SIG-M5 treated with dmso at 0.1 percent for 504 hours (cell line): ENCODE measurements at regions not wholly inside any gene's neighbourhood (a gene's known extent, or its start where the extent isn't known, plus 50 kb on each side); places are given as distances from the start of the nearest gene placed in this dataset.
A peak's percentile ranks its signal among the peaks of the same experiment; 100 is the strongest.

Source experiments
- DNase-seq: peaks from one replicate; lab custom pipeline; 2025; ENCODE audit not compliant: unreplicated experiment; lab: John Stamatoyannopoulos, UW

DNA sequence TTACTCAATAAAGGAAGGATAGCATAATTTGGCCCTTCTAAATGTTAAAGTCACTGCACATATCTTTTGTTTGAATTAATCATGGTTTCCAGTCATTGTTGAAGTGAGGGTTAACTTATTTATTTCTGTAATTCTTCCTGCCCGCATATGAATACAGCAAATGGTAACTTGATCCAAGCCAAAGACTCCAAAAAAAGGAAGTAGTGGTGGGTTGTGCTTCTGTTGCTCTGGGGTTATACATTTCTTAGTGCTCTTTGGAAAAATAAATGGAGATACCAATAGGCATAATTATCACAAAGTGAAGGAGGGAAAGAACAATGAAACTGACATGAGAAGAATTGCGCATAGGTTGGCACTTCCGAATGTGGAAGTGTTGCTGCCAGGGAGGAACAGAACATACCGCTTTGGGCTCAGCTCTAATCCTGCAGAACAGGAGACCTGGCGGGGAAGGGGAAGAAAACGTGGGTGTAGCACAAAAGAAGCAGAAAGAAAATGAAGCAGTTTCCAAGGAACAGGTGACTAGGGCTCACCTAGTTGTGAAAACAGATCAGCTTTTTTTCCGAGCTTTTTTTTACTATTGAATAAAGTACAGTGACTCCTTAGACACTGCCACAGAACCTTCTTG is 69.7 kb upstream of the TAF11L2 start:
- DNase-seq = no peak

DNA sequence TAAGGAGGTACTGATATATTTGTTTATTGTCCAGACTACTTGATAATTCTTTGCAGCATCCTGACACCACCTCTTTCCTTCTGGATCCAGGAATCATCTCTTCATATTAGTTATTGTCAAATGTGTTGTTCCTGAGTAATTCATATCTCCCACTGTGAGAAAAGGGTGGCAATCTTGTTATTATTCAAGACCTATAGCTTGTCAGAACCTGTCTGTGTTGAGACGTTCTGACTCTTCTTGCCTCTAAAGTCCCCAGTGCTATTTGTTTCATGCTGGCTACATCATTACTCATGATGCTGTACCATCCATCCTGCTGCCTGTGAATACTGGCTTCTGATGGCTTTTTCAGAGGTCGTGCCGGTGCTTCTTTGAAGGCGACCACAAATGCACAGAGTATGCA is 68.7 kb upstream of the TAF11L2 start:
- no peak for DNase-seq

DNA sequence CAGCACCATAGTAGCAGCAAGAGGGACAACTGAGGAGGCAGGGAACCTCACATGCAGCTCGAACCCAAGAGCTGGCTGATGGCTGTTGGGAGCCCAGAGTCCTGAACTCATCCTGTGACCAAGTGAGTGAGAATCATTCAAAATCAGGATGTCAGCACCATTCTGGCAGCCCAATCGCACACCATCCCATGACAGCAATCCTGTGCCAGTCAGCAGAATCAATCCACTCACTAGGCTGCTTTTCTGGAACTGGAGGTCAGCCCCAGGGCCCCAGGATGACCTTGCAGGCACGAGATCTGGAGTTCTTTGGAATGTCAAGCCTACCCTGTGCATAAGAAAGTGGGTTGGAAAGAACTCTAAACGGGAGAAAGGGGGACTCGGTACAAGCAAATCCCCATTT is 67.8 kb upstream of the TAF11L2 start:
- DNase-seq = no peak

DNA sequence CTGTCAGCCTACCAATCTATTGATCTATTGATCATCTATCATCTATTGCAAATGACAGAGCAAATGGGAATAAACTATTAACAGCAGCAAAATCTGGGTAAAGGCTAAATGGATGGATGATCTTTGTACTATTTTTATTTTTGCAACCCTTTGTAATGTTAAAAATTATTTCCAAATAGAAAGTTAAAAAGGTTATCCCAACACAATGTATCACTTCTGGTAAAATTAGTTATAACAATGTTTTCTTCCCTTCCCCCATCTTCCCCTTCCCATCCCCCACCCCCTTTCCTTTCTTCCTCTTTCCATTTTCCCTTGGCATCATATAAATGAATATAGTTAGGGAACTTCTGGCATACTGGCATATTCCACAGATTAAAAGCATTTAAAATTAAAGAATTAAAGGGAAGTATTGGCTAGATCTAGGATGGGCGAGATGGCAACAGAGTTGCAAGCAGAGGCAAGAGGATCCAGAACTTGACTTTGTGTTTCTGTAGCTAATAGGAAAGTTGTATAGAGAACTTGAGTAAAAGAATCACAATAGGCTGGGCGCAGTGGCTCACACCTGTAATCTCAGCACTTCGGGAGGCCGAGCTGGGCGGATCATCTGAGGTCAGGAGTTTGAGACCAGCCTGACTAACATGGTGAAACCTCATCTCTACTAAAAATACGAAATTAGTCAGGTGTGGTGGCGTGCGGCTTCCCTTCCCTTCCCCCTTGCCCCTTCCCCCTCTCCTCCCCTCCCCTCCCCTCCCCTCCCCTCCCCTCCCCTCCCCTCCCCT is 66.6 kb upstream of the TAF11L2 start:
- DNase-seq = no peak

DNA sequence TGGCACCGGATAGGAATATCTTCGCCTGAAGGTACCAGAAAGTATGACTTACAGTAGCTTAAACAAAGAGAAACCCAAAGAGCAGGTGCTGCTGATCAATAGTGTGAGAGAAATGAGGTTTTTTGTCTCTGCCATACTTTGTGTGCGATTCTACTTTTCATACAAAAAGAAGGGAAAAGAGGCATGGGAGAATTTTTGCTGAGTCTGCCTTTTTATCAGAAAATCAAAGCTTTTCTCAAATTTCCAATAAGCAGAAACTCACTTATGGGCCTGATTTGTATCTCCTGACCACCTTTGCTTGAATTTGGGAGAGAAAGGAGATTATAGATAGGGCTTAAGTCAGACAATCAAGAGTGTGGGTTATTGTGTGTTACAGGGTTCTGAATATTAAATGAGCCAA is 65.5 kb upstream of the TAF11L2 start:
- no peak for DNase-seq

DNA sequence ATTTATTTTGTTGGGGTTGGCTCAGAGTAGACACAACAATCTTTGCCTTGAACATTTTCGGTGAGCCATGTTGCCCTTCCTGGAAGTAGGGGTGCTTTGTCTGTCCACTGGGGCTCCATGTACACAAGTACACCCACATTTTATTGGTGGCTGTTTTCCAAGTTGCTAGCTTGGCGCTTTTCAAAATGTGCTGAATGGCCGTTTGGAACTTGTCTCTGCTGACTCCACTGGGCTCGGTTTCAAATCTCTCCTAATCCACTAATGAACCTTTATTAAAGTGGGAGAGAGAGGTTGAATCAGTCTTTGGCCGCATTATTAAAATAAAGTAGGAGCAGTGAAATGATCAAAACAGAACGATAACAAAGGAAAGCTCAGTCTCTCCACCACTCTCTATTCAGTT is 64.6 kb upstream of the TAF11L2 start:
- no peak for DNase-seq

DNA sequence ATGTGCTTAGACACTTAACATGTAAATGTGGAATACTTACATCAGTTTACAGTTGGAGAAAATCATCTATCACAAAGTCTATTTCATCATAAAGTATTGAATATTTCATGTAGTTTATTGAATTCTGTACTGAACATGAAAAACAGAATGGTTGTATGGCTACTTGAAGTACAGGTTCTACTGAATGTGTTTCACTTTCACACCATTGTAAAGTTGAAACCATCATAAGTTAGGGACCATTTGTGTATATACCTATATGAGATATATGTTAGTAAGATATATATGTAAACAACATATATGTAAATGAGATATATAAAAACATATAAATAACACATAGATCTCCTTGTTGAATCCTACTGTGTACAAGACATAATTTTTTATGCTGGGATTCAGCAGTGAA is 63.0 kb upstream of the TAF11L2 start:
- DNase-seq = no peak

DNA sequence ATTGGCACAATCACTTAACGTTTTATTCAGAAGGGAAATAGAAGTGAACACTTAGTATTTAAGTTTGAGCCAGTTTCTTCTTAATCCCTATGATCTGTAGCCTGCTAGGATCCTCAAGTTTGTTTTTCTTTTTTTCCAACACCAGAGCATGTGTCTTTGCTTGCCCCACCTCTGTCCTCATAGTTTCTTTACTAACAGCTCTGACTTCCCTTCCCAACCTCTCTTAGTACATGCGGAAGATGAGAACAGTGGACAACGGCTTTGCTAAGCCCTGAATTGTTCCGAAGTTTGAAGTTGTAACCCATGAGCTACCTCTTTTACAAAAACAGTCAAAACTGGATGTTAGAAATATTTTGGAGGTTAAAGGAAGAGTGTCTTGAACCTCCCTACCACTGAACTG is 61.7 kb upstream of the TAF11L2 start:
- peak; percentile 80 for DNase-seq

DNA sequence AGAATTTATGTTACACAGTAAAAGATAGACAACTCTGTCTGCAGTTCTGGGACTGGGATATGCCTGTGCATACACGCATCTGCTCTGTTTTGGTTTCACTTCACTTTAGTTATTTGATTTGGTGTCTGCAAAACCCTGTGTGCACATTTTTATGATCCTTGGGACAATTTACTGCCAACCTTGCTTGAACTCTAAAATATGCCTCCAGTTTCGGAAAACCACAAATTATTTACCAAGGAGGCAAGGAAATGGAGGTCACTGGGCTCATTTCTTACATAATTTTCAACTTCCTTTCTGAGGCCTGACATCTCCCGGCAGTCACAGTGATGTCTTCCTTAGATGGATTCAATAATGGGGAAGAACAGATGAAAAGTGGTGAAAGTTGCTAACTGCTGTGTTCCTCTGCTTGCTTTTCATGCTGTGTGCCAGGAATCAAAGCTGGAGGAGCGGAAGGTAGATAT is 61.2 kb upstream of the TAF11L2 start:
- DNase-seq = peak; percentile 93

DNA sequence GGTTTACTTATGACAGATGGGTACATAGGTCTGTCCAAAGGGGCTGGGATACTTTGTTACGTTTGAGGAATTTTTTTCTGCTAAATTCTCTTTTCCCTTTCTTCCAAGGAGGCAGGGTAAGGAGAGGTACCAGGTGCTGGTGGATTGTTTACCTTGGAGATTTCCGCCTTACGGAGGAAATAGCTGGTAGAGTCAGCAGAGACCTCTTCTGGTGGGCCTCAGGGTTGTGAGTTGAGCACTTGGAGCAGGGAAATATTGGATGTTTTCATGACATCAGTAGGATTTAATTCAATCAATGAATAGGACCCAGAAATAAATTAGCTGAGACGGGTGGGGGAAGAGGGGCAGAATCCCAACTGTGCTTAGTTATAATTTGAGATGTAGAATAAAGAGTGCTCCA is 60.0 kb upstream of the TAF11L2 start:
- DNase-seq = no peak

DNA sequence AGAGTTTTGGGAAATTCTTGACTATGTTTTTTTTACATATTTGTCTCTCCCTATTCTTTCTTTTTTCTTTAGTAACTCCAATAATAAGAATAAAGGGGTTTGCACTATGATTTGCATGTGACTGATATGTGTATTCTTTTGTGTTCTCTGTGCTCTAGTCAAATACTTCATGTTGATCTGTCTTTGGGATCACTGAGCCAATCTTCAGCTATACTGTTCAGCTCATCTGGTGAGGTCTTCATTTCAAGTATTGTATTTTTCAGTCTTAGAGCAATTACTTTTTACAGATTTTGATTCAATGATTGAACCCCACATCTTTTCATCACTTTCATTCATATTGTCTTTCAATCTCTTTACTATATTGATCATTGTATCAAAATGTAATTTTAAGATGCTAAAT is 58.1 kb upstream of the TAF11L2 start:
- no peak for DNase-seq

DNA sequence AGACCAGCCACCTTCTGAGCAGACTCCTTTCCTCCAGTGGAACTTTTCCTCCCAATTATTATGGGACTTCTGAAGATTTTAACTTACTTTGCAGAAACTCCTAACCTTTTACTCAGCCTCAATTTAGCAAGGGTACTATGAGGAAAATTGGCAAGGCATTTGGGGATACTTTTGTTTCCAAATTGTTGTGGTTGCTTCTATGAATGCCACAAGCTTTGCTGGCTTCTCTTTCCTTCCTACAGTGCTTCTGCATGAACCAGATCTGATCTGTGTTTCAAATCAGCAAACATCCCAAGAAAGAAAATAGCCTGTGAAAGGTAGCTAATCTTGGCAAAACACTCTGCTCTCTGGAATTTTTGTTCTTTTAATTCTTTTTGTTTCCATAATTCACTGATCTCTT is 57.3 kb upstream of the TAF11L2 start:
- no peak for DNase-seq

DNA sequence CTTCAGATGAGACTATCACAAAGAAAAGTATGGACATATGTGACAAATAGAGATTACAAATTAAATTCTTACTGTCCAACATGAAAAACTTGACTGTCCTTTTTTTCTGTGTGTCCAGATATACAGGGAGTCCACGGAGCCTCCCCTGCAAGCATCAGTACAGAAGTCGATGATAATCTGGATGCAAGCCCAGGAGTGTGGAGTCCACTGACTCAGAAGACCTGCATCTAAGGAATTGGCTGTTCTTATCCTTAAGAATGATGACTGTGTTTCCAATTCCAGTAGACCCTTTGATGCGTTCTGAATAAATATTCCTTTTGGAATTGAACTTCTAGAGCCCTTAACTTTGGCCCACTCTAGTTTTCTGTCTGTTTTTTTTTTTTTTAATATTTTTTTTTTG is 56.7 kb upstream of the TAF11L2 start:
- no peak for DNase-seq

DNA sequence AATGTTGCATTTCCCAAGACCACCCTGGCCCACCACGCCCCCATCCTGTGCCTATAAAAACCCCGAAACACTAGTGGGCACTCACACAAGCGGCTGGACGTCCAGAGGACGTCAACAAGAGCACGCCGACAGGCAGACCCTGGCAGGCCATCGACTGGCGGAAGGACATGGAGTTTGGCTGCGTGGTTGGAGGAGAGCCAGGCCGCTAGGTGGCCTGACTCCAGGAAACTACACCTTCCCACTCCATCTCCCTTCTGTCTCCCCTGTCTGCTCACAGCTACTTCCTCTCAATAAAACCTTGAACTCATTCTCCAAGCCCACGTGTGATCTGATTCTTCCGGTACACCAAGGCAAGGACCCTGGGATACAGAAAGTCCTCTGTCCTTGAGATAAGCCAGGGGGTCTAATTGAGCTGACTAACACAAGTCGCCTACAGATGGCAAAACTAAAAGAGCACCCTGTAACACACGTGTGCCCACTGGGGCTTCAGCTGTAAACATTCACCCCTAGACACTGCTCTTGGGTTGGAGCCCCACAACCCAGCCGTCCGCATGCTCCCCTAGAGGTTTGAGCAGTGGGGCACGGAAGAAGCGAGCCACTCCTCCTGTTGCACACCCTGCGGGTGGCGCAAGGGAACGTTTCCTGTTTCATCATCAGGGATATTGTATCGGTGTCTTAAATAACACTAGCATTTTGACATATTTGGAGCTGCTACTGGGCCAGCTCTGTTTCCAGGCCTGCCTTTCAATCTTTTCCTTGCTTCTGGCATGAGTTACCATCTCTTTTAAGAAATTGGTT is 54.5 kb upstream of the TAF11L2 start:
- DNase-seq = peak; percentile 9

DNA sequence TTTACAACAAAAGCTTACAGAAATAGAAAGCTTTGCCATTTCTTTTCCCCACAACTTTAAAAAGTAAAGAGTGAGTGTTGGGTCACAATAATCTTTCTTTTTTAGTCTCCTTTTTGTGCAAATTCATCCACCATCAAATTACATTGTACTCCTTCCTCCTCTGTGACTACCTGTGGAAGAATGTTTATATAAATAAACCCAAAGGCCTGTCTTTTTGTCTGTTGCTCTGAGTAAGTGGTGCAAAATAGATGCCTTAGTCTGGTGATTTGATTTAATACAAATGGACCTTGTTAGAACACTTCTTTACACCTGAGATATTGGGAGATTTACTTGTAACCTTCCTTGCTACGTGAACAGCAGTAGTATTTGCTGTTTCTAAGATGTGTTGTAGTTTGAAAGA is 53.5 kb upstream of the TAF11L2 start:
- no peak for DNase-seq

DNA sequence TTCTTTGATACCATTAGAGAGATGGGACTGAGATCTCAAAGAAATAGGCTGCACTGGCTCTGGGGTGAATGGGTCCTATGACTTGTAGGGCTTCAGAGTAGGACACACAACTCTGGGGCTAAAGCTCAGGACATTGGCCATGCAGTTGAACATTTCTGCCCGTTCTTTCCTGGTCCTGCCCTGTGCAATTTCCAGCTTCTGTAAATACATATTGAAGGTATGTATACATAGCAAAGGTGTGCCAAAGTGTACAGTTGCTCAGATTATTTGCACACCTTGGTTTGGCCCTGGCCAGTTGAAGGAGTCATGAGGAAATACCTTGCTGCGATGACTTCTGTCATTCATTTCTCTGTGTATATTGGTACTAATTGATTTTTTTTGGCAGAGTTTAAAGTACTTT is 52.8 kb upstream of the TAF11L2 start:
- peak; percentile 11 for DNase-seq
